Fibroblast of lung (primary cell): ENCODE measurements at regions not wholly inside any gene's neighbourhood (a gene's known extent, or its start where the extent isn't known, plus 50 kb on each side); places are given as distances from the start of the nearest gene placed in this dataset.
"Not testable (repeated sequence)": the region's sequence is repeated elsewhere in the genome, so short reads cannot be mapped to it uniquely, and the experiment has no call there.

Experiments used
- CTCF ChIP-seq, 2 donors: IDR thresholded peaks in 1 of 2; conservative IDR thresholded peaks in 1 of 2; 1 replicate in 1 of 2; 2 replicates in 1 of 2; pipeline ENCODE4 v1.5.1; 2011 to 2012; ENCODE audit warnings: low read length in 2 of 2, control low read depth in 1 of 2, inconsistent platforms in 1 of 2, low read depth in 1 of 2, mild to moderate bottlenecking in 1 of 2
- EZH2 ChIP-seq: IDR thresholded peaks from 2 replicates; pipeline ENCODE4 v1.5.1; 2012; ENCODE audit warnings: low read length, control low read depth, mild to moderate bottlenecking; ENCODE audit errors: missing control alignments

- not testable (repeated sequence) for TF ChIP-seq CTCF (conservative IDR thresholded peaks at IDR 0.05 in 1 of 2, IDR thresholded peaks at IDR 0.05 in 1 of 2; ENCODE audit: low read depth in 1 of 2, low read length in 2 of 2); EZH2
These were observed 86.4 kb upstream of the TERB2 start for GRCh38 chr15:44870125-44870524.
